Endothelial cell of umbilical vein (primary cell): ENCODE measurements at regions not wholly inside any gene's neighbourhood (a gene's known extent, or its start where the extent isn't known, plus 50 kb on each side); places are given as distances from the start of the nearest gene placed in this dataset.

Source experiments
- BruUV-seq: library from RNA; stranded (reverse); fragments of 400-500 nt; replicated peaks from 2 replicates; lab custom pipeline; 2021; lab: Mats Ljungman, UMichigan
- CTCF ChIA-PET: fragments of 300-600, 350-600 bp; sonication (Branson Sonifier 250); formaldehyde crosslinking; loops from one replicate; lab custom pipeline; 2021; ENCODE audit warnings: antibody characterized with exemption, inconsistent platforms; lab: Charles Lee
- POLR2A ChIA-PET: fragments of 300-600, 350-600 bp; sonication (Branson Sonifier 250); formaldehyde crosslinking; loops from one replicate; lab custom pipeline; 2021; ENCODE audit warnings: antibody characterized with exemption, inconsistent platforms; lab: Charles Lee
- DNase-seq: peaks from one replicate; pipeline ENCODE4 v3.0.0-alpha.2; 2011; ENCODE audit warnings: low read depth, low spot score
- FAIRE-seq: peaks from 2 replicates; lab custom pipeline; 2011; peaks lifted over from hg19 to GRCh38; lab: Jason Lieb, UNC
- H2AFZ ChIP-seq: 2 replicates; pipeline ENCODE4 v1.6.0; 2012; ENCODE audit warnings: low read depth, low read length, control low read depth, inconsistent platforms
- H3K27ac ChIP-seq: 2 replicates; pipeline ENCODE4 v1.5.1; 2011; ENCODE audit warnings: low read depth, mild to moderate bottlenecking, control low read depth, low read length, moderate library complexity; ENCODE audit not compliant: insufficient read depth
- H3K27me3 ChIP-seq, 2 experiments: 2 replicates each; pipeline versions ENCODE4 v1.6.0 to v1.6.1; 2011; ENCODE audit warnings: low read length in 2 of 2, mixed read lengths in 1 of 2; ENCODE audit not compliant: control insufficient read depth in 2 of 2, insufficient read depth in 2 of 2
- H3K36me3 ChIP-seq, 2 experiments: 2 replicates in 1 of 2; 3 replicates in 1 of 2; pipeline ENCODE4 v1.5.1; 2011; ENCODE audit warnings: low read length in 2 of 2, mild to moderate bottlenecking in 1 of 2, moderate library complexity in 1 of 2; ENCODE audit not compliant: control insufficient read depth in 2 of 2, insufficient read depth in 2 of 2; ENCODE audit errors: extremely low read depth in 1 of 2
- H3K4me1 ChIP-seq: 3 replicates; pipeline ENCODE4 v1.5.1; 2011; ENCODE audit warnings: mild to moderate bottlenecking, low read length; ENCODE audit not compliant: control insufficient read depth, insufficient read depth; ENCODE audit errors: extremely low read depth
- H3K4me2 ChIP-seq: 2 replicates; pipeline ENCODE4 v1.6.1; 2011; ENCODE audit warnings: low read length, control low read depth, mixed read lengths; ENCODE audit not compliant: insufficient read depth
- H3K4me3 ChIP-seq, 3 experiments: fragments of 200-600 bp in 1 of 3; sonication (generic), shearing (Covaris generic) in 1 of 3; replicated peaks in 1 of 3; 2 replicates each; pipeline ENCODE4 v1.5.1; 2011 to 2016; ENCODE audit warnings: control low read depth in 3 of 3, low read length in 3 of 3, mild to moderate bottlenecking in 2 of 3, inconsistent platforms in 1 of 3, low read depth in 1 of 3, moderate library complexity in 1 of 3; ENCODE audit not compliant: insufficient read depth in 1 of 3
- H3K79me2 ChIP-seq: 2 replicates; pipeline ENCODE4 v1.6.0; 2012; ENCODE audit warnings: low read length, inconsistent platforms; ENCODE audit not compliant: control insufficient read depth, insufficient read depth
- H3K9ac ChIP-seq: replicated peaks from 2 replicates; pipeline ENCODE3; 2011; ENCODE audit warnings: low read length, control low read depth; ENCODE audit not compliant: insufficient read depth; ENCODE audit errors: extremely low read depth
- H3K9me1 ChIP-seq: replicated peaks from 3 replicates; pipeline ENCODE4 v1.6.0; 2011; ENCODE audit warnings: mild to moderate bottlenecking, low read length; ENCODE audit not compliant: control insufficient read depth, insufficient read depth; ENCODE audit errors: extremely low read depth
- H3K9me3 ChIP-seq: replicated peaks from 2 replicates; pipeline ENCODE4 v1.5.1; 2012; ENCODE audit warnings: low read length, inconsistent platforms; ENCODE audit not compliant: control insufficient read depth, insufficient read depth
- H4K20me1 ChIP-seq: replicated peaks from 2 replicates; pipeline ENCODE3; 2011; ENCODE audit warnings: mild to moderate bottlenecking, low read length; ENCODE audit not compliant: control insufficient read depth, insufficient read depth; ENCODE audit errors: extremely low read depth
- CTCF ChIP-seq, 2 donors: IDR thresholded peaks; 1 replicate in 1 of 2; 2 replicates in 1 of 2; pipeline ENCODE4 v1.5.1; 2011; ENCODE audit warnings: low read length in 2 of 2, mild to moderate bottlenecking in 2 of 2, moderate library complexity in 2 of 2, control low read depth in 1 of 2, inconsistent platforms in 1 of 2, low read depth in 1 of 2; ENCODE audit not compliant: insufficient read depth in 1 of 2; ENCODE audit errors: extremely low read depth in 1 of 2
- EZH2 ChIP-seq: IDR thresholded peaks from 2 replicates; pipeline ENCODE4 v1.6.1; 2012; ENCODE audit warnings: borderline replicate concordance, low read depth, mild to moderate bottlenecking, moderate library complexity, low read length, inconsistent platforms; ENCODE audit not compliant: severe bottlenecking
- FOS ChIP-seq: IDR thresholded peaks from 2 replicates; pipeline ENCODE4 v1.6.1; 2011; ENCODE audit warnings: mild to moderate bottlenecking, low read length, moderate library complexity, borderline replicate concordance; ENCODE audit not compliant: insufficient read depth
- GATA2 ChIP-seq: IDR thresholded peaks from 2 replicates; pipeline ENCODE4 v1.7.0; 2011; ENCODE audit warnings: low read depth, mild to moderate bottlenecking, moderate library complexity, mixed read lengths, low read length; ENCODE audit not compliant: insufficient read length, insufficient read depth
- JUN ChIP-seq: IDR thresholded peaks from 2 replicates; pipeline ENCODE4 v1.6.1; 2011; ENCODE audit warnings: borderline replicate concordance, low read depth; ENCODE audit not compliant: insufficient read length, insufficient read depth
- MAX ChIP-seq: IDR thresholded peaks from 2 replicates; pipeline ENCODE4 v1.6.1; 2011; ENCODE audit not compliant: insufficient read depth, insufficient read length
- MYC ChIP-seq: IDR thresholded peaks from one replicate; pipeline ENCODE4 v1.6.1; 2011; ENCODE audit warnings: mild to moderate bottlenecking, low read depth, low read length
- POLR2A ChIP-seq: IDR thresholded peaks from 2 replicates; pipeline ENCODE4 v1.6.1; 2012; ENCODE audit warnings: low read depth, mild to moderate bottlenecking, control low read depth, low read length
- POLR2AphosphoS5 ChIP-seq: IDR thresholded peaks from 2 replicates; pipeline ENCODE4 v1.6.1; 2012; ENCODE audit warnings: low read depth, mild to moderate bottlenecking, control low read depth, low read length, moderate library complexity; ENCODE audit not compliant: insufficient read depth
- dilution Hi-C: fragments of 300-500 bp; cut with MboI; formaldehyde crosslinking; loops from one replicate; pipeline ENCODE4 v1.15.0; 2019; ENCODE audit warnings: low sequenced_read_pairs; ENCODE audit not compliant: extremely low pct_ligation_motif_present
- intact Hi-C: fragments of 100-400 bp; cut with micrococcal nuclease; formaldehyde crosslinking; loops from one replicate; pipeline ENCODE4 v1.10.0; 2022

- ChIA-PET POLR2A (no interaction called here), CTCF (no interaction called here)
- TF ChIP-seq MAX (no peak), POLR2A (no peak), POLR2AphosphoS5 (no peak), MYC (no peak), GATA2 (no peak), FOS (no peak), JUN (no peak), CTCF (IDR thresholded peaks at IDR 0.05; ENCODE audit: extremely low read depth in 1 of 2, insufficient read depth in 1 of 2, low read depth in 1 of 2, low read length in 2 of 2) (no peak), EZH2 (no peak)
- dilution Hi-C loops (no loop called here), intact Hi-C loops (no loop called here)
- Histone ChIP-seq H3K79me2 (no peaks in the 10 kb centered on the region), H3K9me1 (no peaks in the 10 kb centered on the region), H3K27ac (no peak overlapping the region), H3K4me1 (no peaks in the 10 kb centered on the region), H3K4me3 (no peak overlapping the region), H3K4me2 (no peak overlapping the region), H3K9me3 (peaks cover 3% of the 10 kb centered on the region), H4K20me1 (no peaks in the 10 kb centered on the region), H3K9ac (no peak overlapping the region), H3K36me3 (no peaks in the 10 kb centered on the region), H3K27me3 (no peaks in the 10 kb centered on the region), H2AFZ (no peak overlapping the region)
- DNase-seq (no peak), FAIRE-seq (no peak)
- BruUV-seq: no TSS peak
These were observed 443.9 kb downstream of the ZNF536 start for GRCh38 chr19:30815889-30816580.
